GM12873 (cell line): ENCODE measurements at regions not wholly inside any gene's neighbourhood (a gene's known extent, or its start where the extent isn't known, plus 50 kb on each side); places are given as distances from the start of the nearest gene placed in this dataset.

Experiments
- CTCF ChIP-seq: IDR thresholded peaks from 2 replicates; pipeline ENCODE4 v1.5.1; 2012; ENCODE audit warnings: low read depth, mild to moderate bottlenecking, moderate library complexity, low read length, control low read depth; ENCODE audit not compliant: insufficient read depth; ENCODE audit errors: missing control alignments

GRCh38 chr4:1561286-1561990 is 122.7 kb downstream of the FAM53A start:
- no peak for TF ChIP-seq CTCF

- TF ChIP-seq CTCF: no peak
Measured at GRCh38 chr4:1559896-1560650, 124.0 kb downstream of the FAM53A start.

GRCh38 chr4:1558205-1558604 is 125.9 kb downstream of the FAM53A start:
- TF ChIP-seq CTCF: no peak

GRCh38 chr4:1557221-1557597 is 126.9 kb downstream of the FAM53A start:
- TF ChIP-seq CTCF: no peak

- TF ChIP-seq CTCF: no peak
Measured at GRCh38 chr4:1556541-1557220, 127.4 kb downstream of the FAM53A start.

GRCh38 chr4:1554876-1555265 is 129.2 kb downstream of the FAM53A start:
- TF ChIP-seq CTCF: no peak

- TF ChIP-seq CTCF: no peak
Measured at GRCh38 chr4:1554246-1554875, 129.8 kb downstream of the FAM53A start.
